ENCODE measurements at regions not wholly inside any gene's neighbourhood (a gene's known extent, or its start where the extent isn't known, plus 50 kb on each side); places are given as distances from the start of the nearest gene placed in this dataset.

DNA sequence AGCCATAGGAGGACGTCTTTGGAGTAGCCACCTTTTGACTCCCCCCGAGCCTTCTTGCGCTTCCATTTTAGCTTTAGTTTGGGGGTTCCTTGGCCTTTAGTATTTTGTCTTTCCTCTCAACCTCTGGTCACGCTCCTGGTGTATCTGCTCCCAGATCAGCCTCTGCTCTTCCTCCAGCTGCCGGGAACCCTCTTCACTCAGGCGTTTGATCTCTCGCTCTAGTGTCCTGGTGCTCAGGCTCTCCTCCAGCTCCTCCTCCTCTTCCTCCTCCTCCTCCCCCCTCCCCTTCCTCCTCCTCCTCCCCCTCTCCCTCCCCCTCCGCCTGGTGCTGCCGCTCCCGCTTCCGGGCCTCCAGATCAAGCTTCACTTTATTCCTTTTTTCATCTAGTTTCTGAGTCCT lies 1082.3 kb upstream of the TMEFF2 start:
- intact Hi-C loops (cut with micrococcal nuclease; ENCODE audit: unreplicated experiment) = loop anchor here (10.0 kb wide), 1 partner anchor 308 kb away; no protein-coding TSS in a partner anchor
- Histone ChIP-seq H3K27ac (ENCODE audit: low read depth, low read length, poor library complexity, severe bottlenecking) (no peak overlapping the region), H3K27me3 (replicated peaks; ENCODE audit: insufficient read depth, low read depth, low read length, poor library complexity) (no peaks in the 10 kb centered on the region), H3K9me3 (ENCODE audit: low read depth, low read length, poor library complexity, severe bottlenecking) (no peaks in the 10 kb centered on the region), H3K36me3 (ENCODE audit: insufficient read depth, low read length, poor library complexity, severe bottlenecking) (no peaks in the 10 kb centered on the region), H3K4me3 (ENCODE audit: low read depth, low read length, poor library complexity, severe bottlenecking) (no peak overlapping the region), H3K4me1 (ENCODE audit: insufficient read depth, low read length, poor library complexity, severe bottlenecking) (peaks cover 24% of the 10 kb centered on the region)
- ChIA-PET CTCF (no interaction called here), POLR2A (ENCODE audit: low non-redundant PET) (interaction anchor here (0.7 kb wide), 1 partner anchor 390 kb away, joined by 3 read pairs; no protein-coding TSS in a partner anchor)
- no peak for DNase-seq (ENCODE audit: low spot score)
- BruUV-seq (replicated peaks) = no TSS peak
- TF ChIP-seq, protein P1, sequence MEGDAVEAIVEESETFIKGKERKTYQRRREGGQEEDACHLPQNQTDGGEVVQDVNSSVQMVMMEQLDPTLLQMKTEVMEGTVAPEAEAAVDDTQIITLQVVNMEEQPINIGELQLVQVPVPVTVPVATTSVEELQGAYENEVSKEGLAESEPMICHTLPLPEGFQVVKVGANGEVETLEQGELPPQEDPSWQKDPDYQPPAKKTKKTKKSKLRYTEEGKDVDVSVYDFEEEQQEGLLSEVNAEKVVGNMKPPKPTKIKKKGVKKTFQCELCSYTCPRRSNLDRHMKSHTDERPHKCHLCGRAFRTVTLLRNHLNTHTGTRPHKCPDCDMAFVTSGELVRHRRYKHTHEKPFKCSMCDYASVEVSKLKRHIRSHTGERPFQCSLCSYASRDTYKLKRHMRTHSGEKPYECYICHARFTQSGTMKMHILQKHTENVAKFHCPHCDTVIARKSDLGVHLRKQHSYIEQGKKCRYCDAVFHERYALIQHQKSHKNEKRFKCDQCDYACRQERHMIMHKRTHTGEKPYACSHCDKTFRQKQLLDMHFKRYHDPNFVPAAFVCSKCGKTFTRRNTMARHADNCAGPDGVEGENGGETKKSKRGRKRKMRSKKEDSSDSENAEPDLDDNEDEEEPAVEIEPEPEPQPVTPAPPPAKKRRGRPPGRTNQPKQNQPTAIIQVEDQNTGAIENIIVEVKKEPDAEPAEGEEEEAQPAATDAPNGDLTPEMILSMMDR (conservative IDR thresholded peaks at IDR 0.05; ENCODE audit: low read depth, low read length) = no peak
- no peak for TF ChIP-seq EZH2 (IDR thresholded peaks at IDR 0.05; ENCODE audit: borderline replicate concordance, low read depth, low read length, poor library complexity, severe bottlenecking)

DNA sequence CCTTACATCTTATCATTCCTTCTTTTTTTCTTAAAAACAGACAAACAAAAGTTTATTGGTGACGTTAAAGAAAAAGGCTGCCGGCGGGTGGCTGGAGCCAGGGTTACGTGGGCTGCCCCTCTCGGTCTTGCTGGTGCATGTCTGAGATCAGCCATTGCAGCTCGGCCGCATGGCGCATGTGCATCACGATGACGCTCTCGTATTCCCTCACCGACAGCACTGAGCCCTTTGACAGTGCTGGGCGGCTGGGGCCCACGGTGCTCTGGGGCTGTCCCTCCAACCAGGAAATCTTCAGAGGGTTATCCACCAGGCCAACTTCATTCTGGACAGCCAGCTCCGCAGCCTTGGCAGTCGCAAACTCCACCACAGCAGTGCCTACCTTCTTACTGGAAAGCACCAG lies 1081.8 kb upstream of the TMEFF2 start:
- no TSS peak for BruUV-seq (replicated peaks)
- CTCF ChIA-PET = no interaction called here

DNA sequence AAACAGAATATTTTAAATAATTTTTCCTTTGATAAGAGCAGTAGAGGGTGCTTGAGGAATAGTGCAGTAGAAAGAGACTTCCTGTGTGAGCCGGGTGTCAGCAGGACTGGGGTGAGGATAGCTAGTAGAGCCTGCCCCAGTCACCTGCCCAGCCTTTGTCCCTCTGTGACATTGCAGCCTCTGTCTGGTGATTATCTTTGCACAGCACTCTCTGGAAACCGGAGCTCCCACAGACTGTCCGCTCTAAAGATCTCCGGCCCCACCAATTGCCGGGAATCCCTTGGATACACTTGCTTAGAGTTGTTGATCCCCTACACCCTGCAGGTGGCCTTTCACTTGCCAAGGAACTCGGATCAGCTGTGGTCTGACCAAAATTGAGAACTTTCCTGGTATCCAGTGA lies 1081.3 kb upstream of the TMEFF2 start:
- H3K36me3 ChIP-seq (ENCODE audit: insufficient read depth, low read length, poor library complexity, severe bottlenecking) = no peaks in the 10 kb centered on the region
- peaks cover 24% of the 10 kb centered on the region for H3K4me1 ChIP-seq (ENCODE audit: insufficient read depth, low read length, poor library complexity, severe bottlenecking)
- CTCF ChIA-PET = no interaction called here
- H3K4me3 ChIP-seq (ENCODE audit: low read depth, low read length, poor library complexity, severe bottlenecking) = no peak overlapping the region
- no peak for DNase-seq (ENCODE audit: low spot score)
- TF ChIP-seq EZH2 (IDR thresholded peaks at IDR 0.05; ENCODE audit: borderline replicate concordance, low read depth, low read length, poor library complexity, severe bottlenecking) = no peak
- TF ChIP-seq, protein P1 (conservative IDR thresholded peaks at IDR 0.05; ENCODE audit: low read depth, low read length) = no peak
- H3K27ac ChIP-seq (ENCODE audit: low read depth, low read length, poor library complexity, severe bottlenecking) = no peak overlapping the region
- H3K27me3 ChIP-seq (replicated peaks; ENCODE audit: insufficient read depth, low read depth, low read length, poor library complexity) = no peaks in the 10 kb centered on the region
- intact Hi-C loops (cut with micrococcal nuclease; ENCODE audit: unreplicated experiment) = loop anchor here (10.0 kb wide), 1 partner anchor 309 kb away; no protein-coding TSS in a partner anchor
- BruUV-seq (replicated peaks) = no TSS peak
- POLR2A ChIA-PET (ENCODE audit: low non-redundant PET) = interaction anchor here (0.7 kb wide), 1 partner anchor 389 kb away, joined by 3 read pairs; no protein-coding TSS in a partner anchor
- H3K9me3 ChIP-seq (ENCODE audit: low read depth, low read length, poor library complexity, severe bottlenecking) = no peaks in the 10 kb centered on the region

More for the DNA sequence above, 1081.8 kb upstream of the TMEFF2 start:
- TF ChIP-seq EZH2 (IDR thresholded peaks at IDR 0.05; ENCODE audit: borderline replicate concordance, low read depth, low read length, poor library complexity, severe bottlenecking) = no peak
- TF ChIP-seq, protein P1 (conservative IDR thresholded peaks at IDR 0.05; ENCODE audit: low read depth, low read length) = no peak
- intact Hi-C loops (cut with micrococcal nuclease; ENCODE audit: unreplicated experiment) = loop anchor here (10.0 kb wide), 1 partner anchor 308 kb away; no protein-coding TSS in a partner anchor
- POLR2A ChIA-PET (ENCODE audit: low non-redundant PET) = interaction anchor here (0.7 kb wide), 1 partner anchor 390 kb away, joined by 3 read pairs; no protein-coding TSS in a partner anchor
- H3K27me3 ChIP-seq (replicated peaks; ENCODE audit: insufficient read depth, low read depth, low read length, poor library complexity) = no peaks in the 10 kb centered on the region
- no peak overlapping the region for H3K27ac ChIP-seq (ENCODE audit: low read depth, low read length, poor library complexity, severe bottlenecking)
- no peaks in the 10 kb centered on the region for H3K9me3 ChIP-seq (ENCODE audit: low read depth, low read length, poor library complexity, severe bottlenecking)
- no peak overlapping the region for H3K4me3 ChIP-seq (ENCODE audit: low read depth, low read length, poor library complexity, severe bottlenecking)
- DNase-seq (ENCODE audit: low spot score) = no peak
- H3K4me1 ChIP-seq (ENCODE audit: insufficient read depth, low read length, poor library complexity, severe bottlenecking) = peaks cover 24% of the 10 kb centered on the region
- H3K36me3 ChIP-seq (ENCODE audit: insufficient read depth, low read length, poor library complexity, severe bottlenecking) = no peaks in the 10 kb centered on the region
